ENCODE measurements at regions not wholly inside any gene's neighbourhood (a gene's known extent, or its start where the extent isn't known, plus 50 kb on each side); places are given as distances from the start of the nearest gene placed in this dataset.
"Not testable (repeated sequence)": the region's sequence is repeated elsewhere in the genome, so short reads cannot be mapped to it uniquely, and the experiment has no call there.

- FAIRE-seq (no peak), DNase-seq (ENCODE audit: insufficient read length, low spot score) (no peak)
- TF ChIP-seq POLR2A (IDR thresholded peaks at IDR 0.05; ENCODE audit: low read depth, low read length), result no peak
Measured at GRCh38 chr14:83873669-83874068, 1656.3 kb upstream of the FLRT2 start.

- TF ChIP-seq POLR2A (IDR thresholded peaks at IDR 0.05; ENCODE audit: low read depth, low read length), result no peak
- no peak for FAIRE-seq
- DNase-seq (ENCODE audit: insufficient read length, low spot score), result no peak
Measured at GRCh38 chr14:83874662-83875061, 1655.3 kb upstream of the FLRT2 start.

- DNase-seq (ENCODE audit: insufficient read length, low spot score), result no peak
- no peak for FAIRE-seq
Measured at GRCh38 chr14:83883732-83884131, 1646.2 kb upstream of the FLRT2 start.

GRCh38 chr14:83885837-83886293 is 1644.1 kb upstream of the FLRT2 start:
- no peak for DNase-seq (ENCODE audit: insufficient read length, low spot score)
- no peak for TF ChIP-seq POLR2A (IDR thresholded peaks at IDR 0.05; ENCODE audit: low read depth, low read length)
- no peak for FAIRE-seq

More at GRCh38 chr14:83883732-83884131, 1646.2 kb upstream of the FLRT2 start:
- no peak for TF ChIP-seq POLR2A (IDR thresholded peaks at IDR 0.05; ENCODE audit: low read depth, low read length)

- no peak for DNase-seq (ENCODE audit: insufficient read length, low spot score)
Measured at GRCh38 chr14:83887866-83888265, 1642.1 kb upstream of the FLRT2 start.

GRCh38 chr14:83893447-83893846 is 1636.5 kb upstream of the FLRT2 start:
- FAIRE-seq (no peak), DNase-seq (ENCODE audit: insufficient read length, low spot score) (no peak)
- no peak for TF ChIP-seq POLR2A (IDR thresholded peaks at IDR 0.05; ENCODE audit: low read depth, low read length)

More at GRCh38 chr14:83887866-83888265, 1642.1 kb upstream of the FLRT2 start:
- no peak for FAIRE-seq
- no peak for TF ChIP-seq POLR2A (IDR thresholded peaks at IDR 0.05; ENCODE audit: low read depth, low read length)

- DNase-seq (ENCODE audit: insufficient read length, low spot score) (no peak), FAIRE-seq (no peak)
- no peak for TF ChIP-seq POLR2A (IDR thresholded peaks at IDR 0.05; ENCODE audit: low read depth, low read length)
Measured at GRCh38 chr14:83894568-83894967, 1635.4 kb upstream of the FLRT2 start.

GRCh38 chr14:83898558-83898957 is 1631.4 kb upstream of the FLRT2 start:
- not testable (repeated sequence) for DNase-seq (ENCODE audit: insufficient read length, low spot score)

GRCh38 chr14:83899706-83900105 is 1630.2 kb upstream of the FLRT2 start:
- no peak for DNase-seq (ENCODE audit: insufficient read length, low spot score)
- no peak for FAIRE-seq
- TF ChIP-seq POLR2A (IDR thresholded peaks at IDR 0.05; ENCODE audit: low read depth, low read length), result no peak

More at GRCh38 chr14:83898558-83898957, 1631.4 kb upstream of the FLRT2 start:
- not testable (repeated sequence) for FAIRE-seq

- FAIRE-seq (no peak), DNase-seq (ENCODE audit: insufficient read length, low spot score) (no peak)
- no peak for TF ChIP-seq POLR2A (IDR thresholded peaks at IDR 0.05; ENCODE audit: low read depth, low read length)
Measured at GRCh38 chr14:83905157-83905556, 1624.8 kb upstream of the FLRT2 start.

GRCh38 chr14:83908419-83908818 is 1621.5 kb upstream of the FLRT2 start:
- no peak for DNase-seq (ENCODE audit: insufficient read length, low spot score)
- TF ChIP-seq POLR2A (IDR thresholded peaks at IDR 0.05; ENCODE audit: low read depth, low read length), result no peak
- no peak for FAIRE-seq

- TF ChIP-seq POLR2A (IDR thresholded peaks at IDR 0.05; ENCODE audit: low read depth, low read length), result no peak
- FAIRE-seq, result no peak
Measured at GRCh38 chr14:83909507-83909906, 1620.4 kb upstream of the FLRT2 start.

GRCh38 chr14:83912032-83912642 is 1617.8 kb upstream of the FLRT2 start:
- FAIRE-seq (no peak), DNase-seq (ENCODE audit: insufficient read length, low spot score) (no peak)
- TF ChIP-seq POLR2A (IDR thresholded peaks at IDR 0.05; ENCODE audit: low read depth, low read length), result no peak

More at GRCh38 chr14:83909507-83909906, 1620.4 kb upstream of the FLRT2 start:
- no peak for DNase-seq (ENCODE audit: insufficient read length, low spot score)

- DNase-seq (ENCODE audit: insufficient read length, low spot score), result no peak
- no peak for FAIRE-seq
Measured at GRCh38 chr14:83913476-83913875, 1616.5 kb upstream of the FLRT2 start.

GRCh38 chr14:83918546-83918945 is 1611.4 kb upstream of the FLRT2 start:
- no peak for FAIRE-seq
- no peak for TF ChIP-seq POLR2A (IDR thresholded peaks at IDR 0.05; ENCODE audit: low read depth, low read length)
- DNase-seq (ENCODE audit: insufficient read length, low spot score), result no peak

More at GRCh38 chr14:83913476-83913875, 1616.5 kb upstream of the FLRT2 start:
- no peak for TF ChIP-seq POLR2A (IDR thresholded peaks at IDR 0.05; ENCODE audit: low read depth, low read length)

GRCh38 chr14:83919675-83920074 is 1610.3 kb upstream of the FLRT2 start:
- FAIRE-seq; DNase-seq (ENCODE audit: insufficient read length, low spot score): not testable (repeated sequence)

Measured in H54 (cell line).